IMR-90 (cell line): ENCODE measurements at regions not wholly inside any gene's neighbourhood (a gene's known extent, or its start where the extent isn't known, plus 50 kb on each side); places are given as distances from the start of the nearest gene placed in this dataset.

Experiments
- ATAC-seq: fragments of 200-7000 bp; cut with Tn5 transposase; 2 replicates; pipeline ENCODE4 v1.9.1; 2020; ENCODE audit warnings: low read depth, mild to moderate bottlenecking, moderate library complexity
- BruUV-seq: library from RNA; stranded (reverse); fragments of 400-500 nt; replicated peaks from 2 replicates; lab custom pipeline; 2021; lab: Mats Ljungman, UMichigan
- CTCF ChIA-PET: fragments of 300-600 bp; formaldehyde crosslinking; extraction: SDS; loops from one replicate; lab custom pipeline; 2021; ENCODE audit warnings: antibody characterized with exemption; lab: Yijun Ruan, JAX
- POLR2A ChIA-PET: fragments of 300-600 bp; sonication (Branson Sonifier 250); formaldehyde crosslinking; loops from one replicate; lab custom pipeline; 2022; ENCODE audit warnings: antibody characterized with exemption; ENCODE audit not compliant: unreplicated experiment; lab: Charles Lee
- DNase-seq: peaks from one replicate; pipeline ENCODE4 v3.0.0; 2013
- H2AFZ ChIP-seq: replicated peaks from 2 replicates; pipeline ENCODE3; 2013; ENCODE audit warnings: low read length, mild to moderate bottlenecking; ENCODE audit not compliant: poor library complexity
- H2AK5ac ChIP-seq: 2 replicates; pipeline ENCODE4 v1.6.1; 2013; ENCODE audit warnings: low read depth, low read length, inconsistent platforms
- H2AK9ac ChIP-seq: replicated peaks from 2 replicates; pipeline ENCODE3; 2013; ENCODE audit warnings: mild to moderate bottlenecking, low read depth, low read length, moderate library complexity; ENCODE audit not compliant: poor library complexity
- H2BK120ac ChIP-seq: 2 replicates; pipeline ENCODE4 v1.6.1; 2013; ENCODE audit warnings: low read depth, low read length, inconsistent platforms
- H2BK15ac ChIP-seq: 3 replicates; pipeline ENCODE4 v1.6.1; 2013; ENCODE audit warnings: low read depth, low read length, inconsistent platforms
- H2BK20ac ChIP-seq: 2 replicates; pipeline ENCODE4 v1.6.1; 2013; ENCODE audit warnings: low read depth, mild to moderate bottlenecking, inconsistent platforms, low read length, moderate library complexity
- H2BK5ac ChIP-seq: 2 replicates; pipeline ENCODE4 v1.6.1; 2013; ENCODE audit warnings: mild to moderate bottlenecking, low read depth, low read length, inconsistent platforms; ENCODE audit not compliant: poor library complexity, severe bottlenecking
- H3K14ac ChIP-seq: replicated peaks from 2 replicates; pipeline ENCODE4 v1.6.1; 2013; ENCODE audit warnings: low read depth, low read length, inconsistent platforms
- H3K18ac ChIP-seq: 2 replicates; pipeline ENCODE4 v1.6.1; 2013; ENCODE audit warnings: low read depth, low read length, control low read depth
- H3K23ac ChIP-seq: 2 replicates; pipeline ENCODE4 v1.6.1; 2013; ENCODE audit warnings: low read depth, low read length, inconsistent platforms
- H3K27ac ChIP-seq: 2 replicates; pipeline ENCODE4 v1.5.1; 2013; ENCODE audit warnings: mild to moderate bottlenecking, control low read depth, low read length; ENCODE audit not compliant: insufficient read depth
- H3K27me3 ChIP-seq: 2 replicates; pipeline ENCODE4 v1.6.1; 2013; ENCODE audit warnings: low read length; ENCODE audit not compliant: control insufficient read depth, insufficient read depth
- H3K36me3 ChIP-seq: 2 replicates; pipeline ENCODE4 v1.6.1; 2013; ENCODE audit warnings: low read length, mixed read lengths; ENCODE audit not compliant: control insufficient read depth, insufficient read depth
- H3K4ac ChIP-seq: 2 replicates; pipeline ENCODE4 v1.6.1; 2013; ENCODE audit warnings: low read depth, low read length, inconsistent platforms
- H3K4me1 ChIP-seq: 2 replicates; pipeline ENCODE4 v1.6.1; 2013; ENCODE audit warnings: low read length, mixed read lengths; ENCODE audit not compliant: control insufficient read depth, insufficient read depth
- H3K4me2 ChIP-seq: 2 replicates; pipeline ENCODE4 v1.6.1; 2013; ENCODE audit warnings: low read depth, mild to moderate bottlenecking, control low read depth, low read length, moderate library complexity
- H3K4me3 ChIP-seq: 2 replicates; pipeline ENCODE4 v1.5.1; 2013; ENCODE audit warnings: low read depth, mild to moderate bottlenecking, control low read depth, low read length, moderate library complexity; ENCODE audit not compliant: insufficient read depth
- H3K56ac ChIP-seq: 2 replicates; pipeline ENCODE4 v1.6.1; 2013; ENCODE audit warnings: low read length, inconsistent platforms; ENCODE audit not compliant: insufficient read depth; ENCODE audit errors: extremely low read depth
- H3K79me1 ChIP-seq, 2 experiments: 2 replicates each; pipeline ENCODE4 v1.6.1; 2013; ENCODE audit warnings: low read length in 2 of 2, inconsistent platforms in 1 of 2, low read depth in 1 of 2
- H3K9ac ChIP-seq: 2 replicates; pipeline ENCODE4 v1.6.1; 2013; ENCODE audit warnings: low read depth, low read length, control low read depth
- H3K9me1 ChIP-seq: 2 replicates; pipeline ENCODE4 v1.6.1; 2013; ENCODE audit warnings: low read length, inconsistent platforms; ENCODE audit not compliant: insufficient read depth
- H3K9me3 ChIP-seq: 2 replicates; pipeline ENCODE4 v1.6.1; 2013; ENCODE audit warnings: low read length; ENCODE audit not compliant: control insufficient read depth, insufficient read depth
- H4K20me1 ChIP-seq: 2 replicates; pipeline ENCODE4 v1.6.1; 2013; ENCODE audit warnings: low read length, inconsistent platforms; ENCODE audit not compliant: insufficient read depth
- H4K5ac ChIP-seq: 2 replicates; pipeline ENCODE4 v1.6.1; 2013; ENCODE audit warnings: mild to moderate bottlenecking, low read depth, low read length, control low read depth
- H4K8ac ChIP-seq, 2 experiments: 2 replicates each; pipeline ENCODE4 v1.6.1; 2013; ENCODE audit warnings: low read depth in 2 of 2, low read length in 2 of 2, control low read depth in 1 of 2, inconsistent platforms in 1 of 2
- H4K91ac ChIP-seq: 2 replicates; pipeline ENCODE4 v1.6.1; 2013; ENCODE audit warnings: low read depth, low read length, inconsistent platforms; ENCODE audit not compliant: insufficient read depth
- BHLHE40 ChIP-seq: fragments of 150-350 bp; IDR thresholded peaks from 2 replicates; pipeline ENCODE4 v1.6.1; 2016; ENCODE audit warnings: mild to moderate bottlenecking, low read depth, low read length
- ELK1 ChIP-seq: fragments of 150-350 bp; IDR thresholded peaks from 2 replicates; pipeline ENCODE4 v1.6.1; 2016; ENCODE audit warnings: low read depth, mild to moderate bottlenecking, low read length, moderate library complexity, borderline replicate concordance
- MAZ ChIP-seq: IDR thresholded peaks from 2 replicates; pipeline ENCODE4 v1.6.1; 2012; ENCODE audit warnings: low read depth, mild to moderate bottlenecking, low read length, improper control_type of control experiment, moderate library complexity, borderline replicate concordance
- NFE2L2 ChIP-seq: fragments of 150-350 bp; IDR thresholded peaks from 2 replicates; pipeline ENCODE4 v1.6.1; 2016; ENCODE audit warnings: low read depth, mild to moderate bottlenecking, low read length
- SMC3 ChIP-seq: fragments of 150-350 bp; IDR thresholded peaks from 2 replicates; pipeline ENCODE4 v1.6.1; 2016; ENCODE audit warnings: low read depth, mild to moderate bottlenecking, antibody characterized with exemption, low read length, moderate library complexity
- WGBS, 2 experiments: methylation state at CpG; one replicate each; pipeline versions ENCODE4 v1.1.5 to v1.1.7; 2013; ENCODE audit warnings: missing lambda C conversion rate in 2 of 2; ENCODE audit not compliant: insufficient read length in 1 of 2; ENCODE audit errors: extremely low coverage in 2 of 2; 5-methylcytosine and 5-hydroxymethylcytosine counted together
- dilution Hi-C: fragments of 300-500 bp; cut with HindIII; formaldehyde crosslinking; loops from one replicate; pipeline ENCODE4 v1.14.3; 2018; ENCODE audit warnings: low sequenced_read_pairs; ENCODE audit not compliant: unreplicated experiment
- in situ Hi-C: fragments of 300-500 bp; cut with MboI; formaldehyde crosslinking; loops from 3 replicates; pipeline ENCODE4 v1.14.3; 2019; ENCODE audit warnings: low sequenced_read_pairs, inconsistent platforms, mixed read lengths
- intact Hi-C: fragments of 100-400 bp; cut with micrococcal nuclease; formaldehyde crosslinking; loops from 2 replicates; pipeline ENCODE4 v1.10.0; 2022

- no peaks in the 10 kb centered on the region; the same call in 1 of the 2 replicates for H3K9me3 ChIP-seq
- no peaks in the 10 kb centered on the region for H3K4me1 ChIP-seq
- no peaks in the 10 kb centered on the region for H3K36me3 ChIP-seq
- H3K4ac ChIP-seq: no peak overlapping the region
- H2AK9ac ChIP-seq: no peak overlapping the region
- no peak overlapping the region for H4K8ac ChIP-seq
- H3K18ac ChIP-seq: no peak overlapping the region
- no peak overlapping the region for H3K23ac ChIP-seq
- no peak overlapping the region for H2BK120ac ChIP-seq
- H4K20me1 ChIP-seq: no peaks in the 10 kb centered on the region
- dilution Hi-C loops (no loop called here), intact Hi-C loops (no loop called here), in situ Hi-C loops (no loop called here)
- no peak overlapping the region for H3K4me3 ChIP-seq
- POLR2A ChIA-PET: no interaction called here
- DNase-seq (no peak), ATAC-seq (no peak)
- no peak overlapping the region for H4K91ac ChIP-seq
- no TSS peak for BruUV-seq
- no peaks in the 10 kb centered on the region for H3K79me1 ChIP-seq
- H4K5ac ChIP-seq: no peak overlapping the region
- no peak overlapping the region for H2BK5ac ChIP-seq
- H2AFZ ChIP-seq: no peak overlapping the region
- H3K9me1 ChIP-seq: no peaks in the 10 kb centered on the region
- no peak for TF ChIP-seq ELK1
- no peak for TF ChIP-seq BHLHE40
- no peak for TF ChIP-seq MAZ
- no peak for TF ChIP-seq NFE2L2
- TF ChIP-seq SMC3: no peak
- CTCF ChIA-PET: no interaction called here
- H3K56ac ChIP-seq: no peak overlapping the region
- H3K4me2 ChIP-seq: no peak overlapping the region
- H2AK5ac ChIP-seq: no peak overlapping the region
- no peak overlapping the region for H2BK20ac ChIP-seq
- H2BK15ac ChIP-seq: no peak overlapping the region
- H3K14ac ChIP-seq: no peak overlapping the region
- no CpG with 5 or more reads among the region's 3 CpGs for WGBS, 2 experiments
- H3K27ac ChIP-seq: no peak overlapping the region
- H3K9ac ChIP-seq: no peak overlapping the region
- H3K27me3 ChIP-seq: no peaks in the 10 kb centered on the region
Observed at GRCh38 chr2:145086910-145087309, 567.0 kb upstream of the ZEB2 start.
